ENCODE measurements at regions not wholly inside any gene's neighbourhood (a gene's known extent, or its start where the extent isn't known, plus 50 kb on each side); places are given as distances from the start of the nearest gene placed in this dataset.

DNA sequence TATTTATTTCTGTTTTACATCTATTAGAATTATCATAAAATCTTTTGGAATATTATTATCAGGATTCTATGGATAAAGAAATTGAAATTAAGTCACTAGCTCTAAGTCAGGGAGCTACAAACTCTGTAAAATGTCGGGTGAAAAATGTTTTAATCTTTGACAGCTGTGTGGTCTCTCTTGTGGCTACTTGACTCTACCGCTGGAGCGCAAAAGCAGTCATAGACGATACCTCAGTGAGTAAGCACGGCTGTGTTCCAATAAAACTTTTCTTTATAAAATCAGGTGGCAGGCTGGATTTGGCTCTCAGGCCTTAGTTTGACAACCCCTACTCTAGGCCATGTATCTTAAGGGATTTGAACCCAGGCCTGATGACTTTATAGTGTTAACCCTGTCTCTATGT lies 88.5 kb upstream of the PFN2 start:
- peak; percentile 51 to 71 for DNase-seq

DNA sequence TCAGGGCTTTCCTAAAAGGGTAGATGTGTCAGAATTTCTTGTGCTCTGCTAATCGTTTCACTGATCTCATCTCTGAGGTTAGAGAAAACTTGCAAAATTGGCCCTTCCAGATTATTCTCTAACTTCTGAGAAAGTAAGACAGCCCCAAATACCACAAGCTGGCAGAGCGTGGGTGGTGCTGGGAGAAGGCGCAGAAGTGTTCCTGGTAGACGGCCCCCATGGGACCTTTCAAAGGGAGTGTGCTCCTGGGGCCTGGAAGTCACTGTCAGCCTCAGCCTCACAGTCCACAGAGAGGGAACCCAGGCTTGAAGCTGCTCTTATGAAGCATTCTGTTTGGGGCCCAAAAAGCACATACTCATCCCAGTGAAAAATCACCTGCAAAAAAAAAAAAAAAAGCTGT lies 86.5 kb upstream of the PFN2 start:
- no peak for DNase-seq

DNA sequence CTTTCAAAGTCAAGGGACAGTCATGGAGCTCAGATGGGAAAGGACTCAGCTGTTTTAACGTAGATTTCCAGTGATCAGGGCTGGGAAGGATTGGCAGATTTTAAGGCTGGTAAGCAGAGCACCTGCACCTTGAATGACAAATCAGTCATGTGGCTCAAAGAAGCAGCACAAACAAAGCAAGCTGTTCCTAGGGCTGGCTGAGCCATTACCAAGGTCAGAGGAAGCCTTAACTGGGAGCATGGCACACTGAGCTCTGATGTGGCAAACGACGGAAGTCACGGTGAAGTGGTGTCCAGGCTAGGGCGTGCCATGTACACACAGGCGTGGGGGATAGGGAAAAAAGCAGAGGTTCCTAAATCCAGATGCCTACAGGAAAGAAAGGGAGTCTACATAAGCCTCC lies 84.6 kb upstream of the PFN2 start:
- peak in 1 of 2 experiments; percentile 22 for DNase-seq

DNA sequence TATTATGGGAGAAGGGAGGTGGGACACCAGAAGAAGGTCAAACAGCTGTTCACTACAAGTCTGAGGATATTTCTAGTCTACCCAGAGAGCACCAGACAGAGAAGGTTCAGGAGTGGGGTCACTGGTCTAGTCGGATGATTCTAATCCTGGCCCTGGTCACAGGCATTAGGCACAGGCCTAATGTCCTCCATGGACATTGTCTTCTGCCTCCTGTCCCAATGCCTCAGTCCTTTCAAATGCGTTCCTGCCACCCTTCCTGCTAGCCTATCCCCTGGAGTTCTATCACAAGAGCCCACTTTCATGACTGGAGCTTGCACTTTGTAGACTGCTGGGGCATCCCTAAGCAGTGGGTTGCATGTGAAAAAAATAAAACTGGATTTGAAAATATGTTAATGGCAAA lies 83.9 kb upstream of the PFN2 start:
- no peak for DNase-seq

DNA sequence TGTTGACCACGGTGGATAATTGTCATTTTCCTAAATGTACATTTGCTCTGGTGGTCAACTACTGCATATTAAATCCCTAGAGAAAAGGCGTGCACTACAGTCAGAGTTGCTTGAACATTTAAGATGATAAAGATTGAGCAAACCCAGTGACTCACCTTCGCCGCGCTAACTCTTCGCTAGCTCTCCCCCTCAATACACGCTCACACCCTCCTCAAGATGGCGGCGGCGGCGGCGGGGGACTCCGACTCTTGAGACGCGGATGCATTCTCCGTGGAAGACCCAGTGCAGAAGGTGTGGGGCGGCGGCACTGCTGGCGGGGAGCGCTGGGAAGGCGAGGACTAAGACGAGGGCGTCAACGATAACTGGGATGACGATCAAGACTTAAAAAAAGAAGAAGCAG lies 79.8 kb upstream of the PFN2 start:
- no peak for DNase-seq

DNA sequence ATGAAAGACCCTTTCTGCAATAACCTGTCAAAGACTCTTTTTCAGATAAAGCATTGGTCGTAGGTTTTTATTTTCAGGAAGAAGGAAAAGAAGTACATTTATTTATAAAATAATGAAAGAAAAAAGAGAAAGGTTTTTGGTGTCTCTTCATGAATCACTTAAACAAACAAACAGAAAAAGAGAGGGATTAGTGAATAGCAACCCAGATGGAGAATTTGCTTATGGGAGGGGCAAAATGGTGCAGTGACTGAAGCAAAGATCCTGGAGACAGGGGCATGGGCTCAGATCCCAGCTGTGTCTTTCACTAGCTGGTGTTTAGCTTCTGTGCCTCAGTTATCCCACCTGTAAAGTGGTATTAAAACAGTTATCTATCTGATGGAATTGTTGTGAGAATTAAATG lies 78.6 kb upstream of the PFN2 start:
- DNase-seq: peak in 1 of 2 experiments; percentile 20

DNA sequence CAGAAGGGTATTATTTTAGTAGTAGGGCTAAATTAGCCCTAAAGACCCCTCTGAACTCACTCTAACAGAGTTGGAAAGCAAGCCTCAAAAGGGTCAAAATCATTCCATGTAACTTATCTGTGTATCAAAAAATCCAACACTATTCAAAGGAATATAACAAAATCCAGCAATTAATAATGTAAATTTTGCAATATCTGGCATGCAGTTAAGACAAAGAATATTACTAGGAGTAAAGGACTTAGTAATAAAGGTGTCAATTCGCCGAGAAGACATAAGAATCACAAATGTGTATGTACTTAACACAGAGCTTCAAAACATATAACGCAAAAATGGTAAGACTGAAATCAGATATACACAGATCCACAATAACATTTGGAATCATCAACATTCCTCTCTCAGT lies 71.2 kb upstream of the PFN2 start:
- DNase-seq: no peak

DNA sequence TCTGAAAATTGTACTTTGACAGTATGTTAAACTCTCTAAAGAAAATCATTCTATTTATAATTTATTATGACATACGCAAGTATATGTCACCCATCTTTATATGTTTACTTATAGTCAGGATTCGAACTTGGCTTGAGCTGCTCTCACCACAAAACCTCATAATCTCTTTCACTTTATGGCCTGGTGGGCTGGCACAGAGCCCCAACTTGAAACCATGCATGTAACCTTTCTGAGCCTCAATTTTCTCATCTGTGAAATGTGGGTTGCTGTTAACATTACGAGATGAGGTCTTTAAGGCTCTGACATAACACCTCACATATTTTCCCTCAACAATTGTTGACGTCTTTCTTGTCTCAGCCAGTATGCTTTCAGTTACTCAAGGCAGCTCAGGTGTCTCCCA lies 69.4 kb upstream of the PFN2 start:
- no peak for DNase-seq

DNA sequence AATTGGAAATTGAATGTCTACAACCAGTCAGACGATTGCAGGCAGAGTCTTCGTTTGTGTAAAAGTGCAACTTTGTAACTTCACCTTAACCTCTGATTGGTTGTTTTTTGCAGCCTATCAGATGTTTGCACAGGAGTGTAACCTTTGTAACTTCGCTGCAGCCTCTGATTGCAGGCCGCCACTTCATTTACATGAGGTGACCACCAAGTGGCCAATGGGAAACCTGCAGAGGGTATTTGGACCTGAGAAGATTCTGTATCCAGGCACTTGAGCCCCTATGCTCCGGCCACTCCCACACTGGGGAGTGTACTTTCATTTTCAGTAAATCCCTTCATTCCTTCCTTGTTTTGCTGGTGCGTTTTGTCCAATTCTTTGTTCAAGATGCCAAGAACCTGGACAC lies 68.1 kb upstream of the PFN2 start:
- DNase-seq: no peak

DNA sequence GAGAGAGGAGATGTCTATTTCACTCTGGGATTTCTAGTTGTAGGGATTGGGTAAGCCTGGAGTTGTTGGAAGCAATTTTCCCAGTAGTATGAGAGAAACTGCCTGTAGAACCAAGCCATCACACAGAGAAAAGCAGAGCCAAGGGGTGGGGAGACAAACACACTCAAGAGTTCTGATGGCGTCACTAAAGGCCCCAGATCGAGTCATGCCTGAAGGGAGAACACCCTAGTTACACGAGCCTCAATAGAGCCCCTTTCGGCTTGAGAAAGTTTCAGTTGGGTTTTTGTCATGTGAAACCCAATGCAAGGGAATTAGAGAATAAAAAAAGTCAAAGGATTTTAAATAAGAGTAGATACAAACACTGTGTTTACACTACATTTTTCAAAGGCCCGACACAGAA lies 66.1 kb upstream of the PFN2 start:
- DNase-seq: no peak

DNA sequence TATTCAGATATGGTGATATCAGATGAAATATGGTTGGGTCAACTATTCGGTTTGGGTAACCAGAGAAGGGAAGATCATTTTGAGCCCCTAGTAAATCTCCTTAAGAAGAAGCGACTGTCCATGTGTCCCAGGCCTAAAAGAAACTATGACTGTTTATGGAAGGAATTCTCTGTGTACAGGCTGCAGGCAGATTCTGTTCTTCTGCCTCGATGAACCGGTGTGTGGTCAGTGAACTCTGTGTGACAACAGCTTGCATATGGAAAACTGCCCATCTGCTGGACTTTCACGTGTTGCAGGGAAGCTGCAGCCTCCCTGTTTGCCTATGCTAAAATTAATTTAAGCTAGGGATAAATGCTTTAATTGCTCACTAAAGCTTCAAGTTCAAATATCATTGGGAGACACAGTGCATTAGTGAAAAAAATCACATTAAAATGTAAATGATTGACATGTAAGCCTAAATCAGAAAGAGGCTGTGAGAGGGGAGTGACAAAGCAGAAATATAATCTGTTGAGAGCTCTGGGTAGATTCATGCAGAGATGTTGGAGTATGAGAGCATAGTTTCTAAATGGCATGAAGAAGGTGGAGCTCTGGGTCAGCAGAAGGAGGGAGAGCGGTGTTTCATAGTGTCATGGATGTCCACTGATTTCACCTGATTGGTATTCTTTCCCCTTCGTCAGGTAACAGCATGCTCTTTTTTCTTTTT lies 65.4 kb upstream of the PFN2 start:
- no peak for DNase-seq

DNA sequence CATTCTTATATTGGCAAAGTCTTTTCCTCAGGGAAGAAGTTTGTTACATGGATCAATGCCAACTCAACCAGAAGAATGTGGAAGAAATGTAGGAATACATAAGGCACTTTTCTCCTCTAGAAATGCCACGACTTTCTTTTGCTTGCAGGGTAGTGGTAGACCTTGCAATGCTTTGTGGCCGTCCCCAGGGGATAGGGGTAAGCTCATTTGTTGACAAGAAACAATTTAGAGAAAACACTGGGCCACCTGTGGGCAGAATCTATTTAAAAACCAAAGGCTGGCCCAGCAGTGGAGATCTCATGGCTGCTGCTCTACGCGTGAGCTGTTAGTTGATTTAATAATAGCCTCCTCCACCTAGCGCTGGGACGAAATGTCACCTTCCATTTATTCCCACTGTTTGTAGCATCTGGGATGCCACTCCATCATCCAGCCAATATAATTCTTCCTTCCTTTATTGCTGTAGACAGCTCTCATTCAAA lies 64.6 kb upstream of the PFN2 start:
- DNase-seq: no peak

DNA sequence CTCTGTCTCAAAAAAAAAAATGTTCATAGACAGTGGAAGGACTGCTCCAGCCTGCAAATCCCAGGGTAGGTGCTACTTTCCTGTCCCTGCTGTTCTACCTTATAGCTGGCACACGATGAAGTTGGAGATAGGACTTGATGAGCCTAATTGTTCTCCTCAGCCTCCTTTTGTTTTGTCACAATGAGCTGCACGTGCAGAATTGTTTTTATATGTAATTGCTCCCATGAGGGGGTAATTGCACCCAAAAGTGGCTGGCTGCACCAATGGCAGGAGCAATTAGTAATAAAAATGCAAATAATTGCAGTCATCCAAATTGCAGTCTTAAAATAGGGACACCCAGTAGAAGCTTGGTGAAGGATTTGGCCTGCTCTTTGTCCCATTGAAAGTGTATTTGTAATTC lies 63.0 kb upstream of the PFN2 start:
- DNase-seq: no peak

DNA sequence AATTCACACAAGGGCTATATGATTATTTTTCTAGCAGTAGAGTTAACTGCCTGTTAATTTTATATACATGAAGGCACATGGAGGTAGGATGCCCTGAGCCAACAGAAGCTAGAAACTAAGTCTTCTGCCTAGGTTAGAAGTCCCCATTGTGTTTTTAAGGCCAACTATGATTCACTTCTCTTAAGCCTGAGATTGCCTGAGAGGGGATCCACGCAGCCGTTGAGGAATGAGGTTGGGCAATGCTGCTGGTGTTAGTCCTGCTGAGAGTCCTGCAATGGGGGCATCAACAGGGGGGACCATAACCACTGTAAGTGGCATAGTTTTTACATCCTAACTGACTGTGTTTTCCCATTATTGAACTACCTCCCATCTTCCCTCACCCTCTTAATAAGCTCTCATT lies 60.1 kb upstream of the PFN2 start:
- no peak for DNase-seq

DNA sequence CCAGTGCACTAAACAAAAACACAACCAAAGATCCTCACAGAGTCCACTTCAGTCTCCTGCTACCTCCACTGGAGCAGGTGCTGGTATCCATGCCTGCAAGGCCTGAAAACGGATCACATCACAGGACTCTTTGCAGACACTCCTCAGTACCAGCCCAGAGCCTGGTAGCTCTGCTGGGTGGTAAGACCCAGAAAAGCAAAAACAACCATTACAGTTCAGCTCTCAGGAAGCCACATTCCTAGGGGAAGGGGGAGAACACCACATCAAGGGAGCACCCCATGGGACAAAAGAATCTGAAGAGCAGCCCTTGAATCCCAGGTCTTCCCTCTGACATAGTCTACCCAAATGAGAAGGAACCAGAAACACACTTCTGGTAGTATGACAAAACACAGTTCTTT lies 52.5 kb upstream of the PFN2 start:
- no peak for DNase-seq

DNA sequence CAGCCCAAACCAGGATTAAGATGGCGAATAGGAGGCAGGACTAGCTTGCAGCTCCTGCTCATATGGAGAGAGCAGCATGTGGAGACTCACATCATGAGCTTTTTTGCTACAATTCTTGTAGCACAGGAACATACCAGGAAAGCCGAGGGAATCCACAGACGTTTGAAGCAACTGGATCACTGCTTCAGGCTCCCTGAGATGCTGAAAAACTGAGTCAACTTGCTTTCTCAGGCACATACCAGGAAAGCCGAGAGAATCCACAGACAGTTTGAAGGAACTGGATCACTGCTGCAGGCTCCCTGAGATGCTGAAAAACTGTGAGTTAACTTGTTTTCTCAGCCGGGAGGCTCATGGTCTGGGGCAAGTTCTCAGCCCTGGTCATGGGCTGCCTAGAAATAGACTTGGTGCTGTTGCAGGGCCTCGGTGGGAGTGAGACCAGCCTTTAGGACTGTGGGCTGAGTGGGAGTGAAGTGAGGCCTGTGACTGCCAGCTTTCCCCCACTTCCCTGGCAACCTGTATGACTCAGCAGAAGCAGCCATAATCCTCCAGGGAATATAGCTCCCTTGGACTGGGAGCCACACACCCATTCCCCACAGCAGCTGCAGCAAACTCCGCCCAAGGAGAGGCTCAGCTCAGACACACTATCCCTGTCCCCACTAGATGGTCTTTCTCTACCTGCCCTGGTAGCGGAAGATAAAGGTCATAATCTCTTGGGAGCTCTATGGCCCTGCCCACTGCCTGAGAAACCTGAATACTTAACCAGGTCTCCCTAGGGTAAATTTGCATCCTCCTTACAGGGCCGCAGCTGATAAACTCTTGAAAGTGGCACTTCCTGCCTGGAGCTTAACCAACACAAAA lies 51.9 kb upstream of the PFN2 start:
- DNase-seq: peak in 1 of 2 experiments; percentile 19

DNA sequence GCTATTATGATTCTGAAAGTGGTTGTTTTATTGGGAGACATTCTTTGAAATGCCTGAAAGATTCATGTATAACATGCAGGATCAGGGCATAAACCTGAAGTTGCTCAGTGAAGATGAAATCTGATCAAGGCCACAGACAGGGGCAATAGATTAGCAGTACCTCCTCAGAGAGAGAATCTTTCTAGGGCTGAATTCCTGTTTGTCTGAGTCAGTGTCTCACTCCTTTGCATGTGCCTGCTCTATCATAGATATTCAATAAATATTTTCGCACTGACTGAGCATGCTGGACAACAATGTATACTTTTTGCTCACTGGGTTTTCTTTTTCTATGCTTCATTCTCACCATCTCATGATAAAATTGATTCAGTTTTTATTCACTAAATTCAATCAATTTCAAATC lies 49.8 kb upstream of the PFN2 start:
- DNase-seq: no peak

Measured in NCI-H524 (cell line).